Keratinocyte (primary cell): ENCODE measurements at regions not wholly inside any gene's neighbourhood (a gene's known extent, or its start where the extent isn't known, plus 50 kb on each side); places are given as distances from the start of the nearest gene placed in this dataset.
A peak's percentile ranks its signal among the peaks of the same experiment; 100 is the strongest.

Experiments used
- DNase-seq: peaks from one replicate; pipeline ENCODE4 v3.0.0-alpha.2; 2011; ENCODE audit warnings: low read depth, missing footprints, low spot score
- FAIRE-seq: peaks from 2 replicates; lab custom pipeline; 2011; peaks lifted over from hg19 to GRCh38; lab: Jason Lieb, UNC
- H2AFZ ChIP-seq: 2 replicates; pipeline ENCODE4 v1.6.0; 2012; ENCODE audit warnings: low read length, control low read depth, inconsistent platforms; ENCODE audit not compliant: control insufficient read depth
- H3K27ac ChIP-seq: 2 replicates; pipeline ENCODE4 v1.5.1; 2011; ENCODE audit warnings: low read length; ENCODE audit not compliant: control insufficient read depth, insufficient read depth
- H3K27me3 ChIP-seq: 3 replicates; pipeline ENCODE4 v1.6.0; 2011; ENCODE audit warnings: low read length; ENCODE audit not compliant: control insufficient read depth, insufficient read depth; ENCODE audit errors: extremely low read depth
- H3K36me3 ChIP-seq, 2 experiments: 2 replicates in 1 of 2; 3 replicates in 1 of 2; pipeline ENCODE4 v1.5.1; 2011; ENCODE audit warnings: low read length in 2 of 2, mild to moderate bottlenecking in 1 of 2; ENCODE audit not compliant: control insufficient read depth in 2 of 2, insufficient read depth in 2 of 2; ENCODE audit errors: extremely low read depth in 1 of 2
- H3K4me1 ChIP-seq: 3 replicates; pipeline ENCODE4 v1.5.1; 2011; ENCODE audit warnings: low read length; ENCODE audit not compliant: control insufficient read depth, insufficient read depth; ENCODE audit errors: extremely low read depth
- H3K4me2 ChIP-seq: 3 replicates; pipeline ENCODE4 v1.6.0; 2011; ENCODE audit warnings: low read depth, low read length; ENCODE audit not compliant: control insufficient read depth, insufficient read depth; ENCODE audit errors: extremely low read depth
- H3K4me3 ChIP-seq, 3 experiments: fragments of 200-600 bp in 1 of 3; sonication (generic) in 1 of 3; 2 replicates in 2 of 3; 3 replicates in 1 of 3; pipeline ENCODE4 v1.5.1; 2011 to 2016; ENCODE audit warnings: low read length in 3 of 3, mild to moderate bottlenecking in 3 of 3, control low read depth in 2 of 3, inconsistent platforms in 1 of 3, low read depth in 1 of 3, mixed read lengths in 1 of 3, mixed run types in 1 of 3, moderate library complexity in 1 of 3; ENCODE audit not compliant: control insufficient read depth in 2 of 3, insufficient read depth in 2 of 3; ENCODE audit errors: extremely low read depth in 1 of 3
- H3K79me2 ChIP-seq: 2 replicates; pipeline ENCODE4 v1.6.0; 2012; ENCODE audit warnings: low read length; ENCODE audit not compliant: control insufficient read depth, insufficient read depth
- H3K9ac ChIP-seq: 3 replicates; pipeline ENCODE4 v1.6.0; 2011; ENCODE audit warnings: low read length; ENCODE audit not compliant: control insufficient read depth, insufficient read depth; ENCODE audit errors: extremely low read depth
- H3K9me1 ChIP-seq: 3 replicates; pipeline ENCODE4 v1.6.0; 2011; ENCODE audit warnings: low read length; ENCODE audit not compliant: control insufficient read depth, insufficient read depth; ENCODE audit errors: extremely low read depth
- H3K9me3 ChIP-seq: 2 replicates; pipeline ENCODE4 v1.5.1; 2012; ENCODE audit warnings: low read depth, low read length; ENCODE audit not compliant: control insufficient read depth
- H4K20me1 ChIP-seq: 3 replicates; pipeline ENCODE4 v1.6.0; 2011; ENCODE audit warnings: low read length; ENCODE audit not compliant: control insufficient read depth, insufficient read depth; ENCODE audit errors: extremely low read depth
- CTCF ChIP-seq, 3 experiments: IDR thresholded peaks in 1 of 3; conservative IDR thresholded peaks in 1 of 3; optimal IDR thresholded peaks in 1 of 3; 2 replicates in 2 of 3; 3 replicates in 1 of 3; pipeline versions ENCODE3 to v1.5.1; 2011; ENCODE audit warnings: low read length in 3 of 3, mild to moderate bottlenecking in 3 of 3, moderate library complexity in 2 of 3, control low read depth in 1 of 3, inconsistent platforms in 1 of 3; ENCODE audit not compliant: insufficient read depth in 2 of 3; ENCODE audit errors: extremely low read depth in 1 of 3
- EZH2 ChIP-seq: IDR thresholded peaks from one replicate; pipeline ENCODE4 v1.6.1; 2012; ENCODE audit warnings: inconsistent platforms, mild to moderate bottlenecking, low read length, moderate library complexity
- dilution Hi-C: fragments of 300-500 bp; cut with MboI; formaldehyde crosslinking; loops from one replicate; pipeline ENCODE4 v1.7.0; 2020; ENCODE audit warnings: low sequenced_read_pairs; ENCODE audit not compliant: extremely low pct_ligation_motif_present

GRCh38 chr20:10795286-10796026 is 121.7 kb upstream of the JAG1 start:
- no peaks in the 10 kb centered on the region for H3K9me1 ChIP-seq
- H3K4me3 ChIP-seq: no peak overlapping the region
- no peaks in the 10 kb centered on the region for H3K36me3 ChIP-seq
- H3K27me3 ChIP-seq: no peaks in the 10 kb centered on the region
- H3K4me2 ChIP-seq: no peak overlapping the region
- H3K9ac ChIP-seq: no peak overlapping the region
- no peaks in the 10 kb centered on the region for H4K20me1 ChIP-seq
- H3K4me1 ChIP-seq: peaks cover 14% of the 10 kb centered on the region
- no peaks in the 10 kb centered on the region for H3K79me2 ChIP-seq
- no peak overlapping the region for H2AFZ ChIP-seq
- dilution Hi-C loops: no loop called here
- DNase-seq: no peak
- no peak overlapping the region for H3K27ac ChIP-seq
- no peak for FAIRE-seq
- H3K9me3 ChIP-seq: peaks cover 3% of the 10 kb centered on the region
- no peak for TF ChIP-seq EZH2
- TF ChIP-seq CTCF (optimal IDR thresholded peaks at IDR 0.05 in 1 of 3, IDR thresholded peaks at IDR 0.05 in 1 of 3, conservative IDR thresholded peaks at IDR 0.05 in 1 of 3; ENCODE audit: extremely low read depth in 1 of 3, insufficient read depth in 2 of 3, low read length in 3 of 3): no peak

- no peaks in the 10 kb centered on the region for H3K36me3 ChIP-seq
- peak; percentile 56 for DNase-seq
- H3K27ac ChIP-seq: no peak overlapping the region
- no peaks in the 10 kb centered on the region for H3K9me3 ChIP-seq
- TF ChIP-seq CTCF (optimal IDR thresholded peaks at IDR 0.05 in 1 of 3, IDR thresholded peaks at IDR 0.05 in 1 of 3, conservative IDR thresholded peaks at IDR 0.05 in 1 of 3; ENCODE audit: extremely low read depth in 1 of 3, insufficient read depth in 2 of 3, low read length in 3 of 3) (no peak), EZH2 (no peak)
- H2AFZ ChIP-seq: no peak overlapping the region
- H3K27me3 ChIP-seq: no peaks in the 10 kb centered on the region
- peak; percentile 97 for FAIRE-seq
- H3K4me3 ChIP-seq: no peak overlapping the region
- H3K9ac ChIP-seq: no peak overlapping the region
- no peak overlapping the region for H3K4me2 ChIP-seq
- dilution Hi-C loops: no loop called here
- H3K79me2 ChIP-seq: no peaks in the 10 kb centered on the region
- peaks cover 8% of the 10 kb centered on the region for H3K4me1 ChIP-seq
- no peaks in the 10 kb centered on the region for H3K9me1 ChIP-seq
- H4K20me1 ChIP-seq: no peaks in the 10 kb centered on the region
Measured at GRCh38 chr20:10798811-10799210, 125.0 kb upstream of the JAG1 start.
